Neuronal stem cell (in vitro differentiated cells): ENCODE measurements at regions not wholly inside any gene's neighbourhood (a gene's known extent, or its start where the extent isn't known, plus 50 kb on each side); places are given as distances from the start of the nearest gene placed in this dataset.

Source experiments
- DNase-seq: peaks from one replicate; pipeline ENCODE4 v3.0.0-alpha.2; 2013; ENCODE audit warnings: low spot score
- H2AFZ ChIP-seq: one replicate; pipeline ENCODE4 v1.6.1; 2013; ENCODE audit warnings: mild to moderate bottlenecking, low read length, inconsistent platforms
- H2AK5ac ChIP-seq: 2 replicates; pipeline ENCODE4 v1.6.1; 2013; ENCODE audit warnings: low read depth, mild to moderate bottlenecking, inconsistent platforms, low read length, moderate library complexity, mixed read lengths
- H2BK120ac ChIP-seq: 2 replicates; pipeline ENCODE4 v1.6.1; 2013; ENCODE audit warnings: low read depth, mild to moderate bottlenecking, inconsistent platforms, low read length, moderate library complexity, mixed read lengths
- H2BK12ac ChIP-seq: one replicate; pipeline ENCODE4 v1.6.1; 2013; ENCODE audit warnings: low read length, inconsistent platforms
- H2BK15ac ChIP-seq: 2 replicates; pipeline ENCODE4 v1.6.1; 2013; ENCODE audit warnings: mild to moderate bottlenecking, low read length, inconsistent platforms, mixed read lengths
- H2BK5ac ChIP-seq: one replicate; pipeline ENCODE4 v1.6.1; 2013; ENCODE audit warnings: inconsistent platforms, mild to moderate bottlenecking, low read length, moderate library complexity
- H3K14ac ChIP-seq: one replicate; pipeline ENCODE4 v1.6.1; 2013; ENCODE audit warnings: low read length, inconsistent platforms
- H3K18ac ChIP-seq: 2 replicates; pipeline ENCODE4 v1.6.1; 2013; ENCODE audit warnings: low read length, inconsistent platforms
- H3K23ac ChIP-seq: 2 replicates; pipeline ENCODE4 v1.6.1; 2013; ENCODE audit warnings: low read depth, mild to moderate bottlenecking, mixed read lengths, low read length, inconsistent platforms; ENCODE audit not compliant: poor library complexity
- H3K27ac ChIP-seq: replicated peaks from 3 replicates; pipeline ENCODE4 v1.5.1; 2013; ENCODE audit warnings: low read length, inconsistent platforms
- H3K27me3 ChIP-seq, 3 experiments: 2 replicates each; pipeline ENCODE4 v1.6.1; 2013; ENCODE audit warnings: low read length in 3 of 3, mild to moderate bottlenecking in 2 of 3, inconsistent platforms in 1 of 3, low read depth in 1 of 3, mixed read lengths in 1 of 3, moderate library complexity in 1 of 3; ENCODE audit not compliant: control insufficient read depth in 3 of 3, insufficient read depth in 3 of 3
- H3K36me3 ChIP-seq, 2 donors: replicated peaks in 1 of 2; 2 replicates each; pipeline ENCODE4 v1.6.1; 2013; ENCODE audit warnings: low read length in 2 of 2; ENCODE audit not compliant: control insufficient read depth in 2 of 2, insufficient read depth in 2 of 2
- H3K4ac ChIP-seq: 2 replicates; pipeline ENCODE4 v1.6.1; 2013; ENCODE audit warnings: inconsistent platforms, mild to moderate bottlenecking, low read length, moderate library complexity
- H3K4me1 ChIP-seq, 2 donors: 1 replicate in 1 of 2; 2 replicates in 1 of 2; pipeline ENCODE4 v1.6.1; 2013; ENCODE audit warnings: low read length in 2 of 2, low read depth in 1 of 2; ENCODE audit not compliant: control insufficient read depth in 2 of 2, insufficient read depth in 1 of 2
- H3K4me2 ChIP-seq: one replicate; pipeline ENCODE4 v1.6.1; 2013; ENCODE audit warnings: mild to moderate bottlenecking, low read length, inconsistent platforms; ENCODE audit not compliant: insufficient read depth, poor library complexity, severe bottlenecking
- H3K4me3 ChIP-seq, 2 donors: 2 replicates each; pipeline ENCODE4 v1.5.1; 2013; ENCODE audit warnings: low read length in 2 of 2, mild to moderate bottlenecking in 2 of 2, inconsistent platforms in 1 of 2, moderate library complexity in 1 of 2
- H3K79me1 ChIP-seq: one replicate; pipeline ENCODE4 v1.6.1; 2013; ENCODE audit warnings: low read depth, mild to moderate bottlenecking, inconsistent platforms, low read length, moderate library complexity
- H3K9ac ChIP-seq: one replicate; pipeline ENCODE4 v1.6.1; 2013; ENCODE audit warnings: mild to moderate bottlenecking, low read depth, low read length, inconsistent platforms; ENCODE audit not compliant: poor library complexity
- H3K9me3 ChIP-seq, 2 donors: replicated peaks in 1 of 2; 2 replicates each; pipeline versions ENCODE3 to v1.6.1; 2013; ENCODE audit warnings: low read length in 2 of 2, mild to moderate bottlenecking in 2 of 2, inconsistent platforms in 1 of 2, low read depth in 1 of 2, mixed read lengths in 1 of 2, moderate library complexity in 1 of 2; ENCODE audit not compliant: control insufficient read depth in 2 of 2, insufficient read depth in 1 of 2
- H4K8ac ChIP-seq: one replicate; pipeline ENCODE4 v1.6.1; 2013; ENCODE audit warnings: low read depth, mild to moderate bottlenecking, inconsistent platforms, low read length, moderate library complexity
- H4K91ac ChIP-seq: one replicate; pipeline ENCODE4 v1.6.1; 2013; ENCODE audit warnings: low read length, low read depth, mild to moderate bottlenecking, inconsistent platforms; ENCODE audit not compliant: poor library complexity
- whole genome bisulfite sequencing, 2 donors: extraction: QIAGEN DNeasy Blood & Tissue Kit; methylation state at CpG; one replicate each; pipeline ENCODE4 v1.1.7; 2013; ENCODE audit warnings: missing lambda C conversion rate in 2 of 2, mixed read lengths in 1 of 2; ENCODE audit not compliant: insufficient read length in 2 of 2, insufficient replicate concordance in 1 of 2; ENCODE audit errors: extremely low coverage in 2 of 2; 5-methylcytosine and 5-hydroxymethylcytosine counted together

- Histone ChIP-seq H2BK5ac (no peak overlapping the region), H2BK15ac (no peak overlapping the region)
- no peak for DNase-seq
These were observed 54.5 kb downstream of the ADRA2A start for GRCh38 chr10:111131168-111131799.

GRCh38 chr10:111137007-111137406 is 60.2 kb downstream of the ADRA2A start:
- Histone ChIP-seq H3K4me2 (no peak overlapping the region), H3K23ac (no peak overlapping the region), H4K91ac (no peak overlapping the region), H2AFZ (no peak overlapping the region), H3K9ac (no peak overlapping the region), H2BK5ac (no peak overlapping the region), H2BK12ac (no peak overlapping the region), H3K27me3 (peaks cover 0 to 15% (median 2%) of the 10 kb centered on the region in 3 experiments), H3K27ac (no peak overlapping the region), H3K4me3 (no peak overlapping the region), H3K4me1 (peaks cover 0 to 6% of the 10 kb centered on the region in 2 donors), H3K18ac (no peak overlapping the region), H3K14ac (no peak overlapping the region), H3K79me1 (no peaks in the 10 kb centered on the region), H2AK5ac (no peak overlapping the region), H2BK120ac (no peak overlapping the region), H3K9me3 (no peaks in the 10 kb centered on the region), H4K8ac (no peak overlapping the region), H3K4ac (no peak overlapping the region), H2BK15ac (no peak overlapping the region), H3K36me3 (no peaks in the 10 kb centered on the region)
- DNase-seq = peak; percentile 53
- WGBS, 2 donors = no CpG with 5 or more reads among the region's 6 CpGs

More at GRCh38 chr10:111131168-111131799, 54.5 kb downstream of the ADRA2A start:
- no peak overlapping the region for H2BK120ac ChIP-seq
- no peak overlapping the region for H4K8ac ChIP-seq
- no peaks in the 10 kb centered on the region for H3K27me3 ChIP-seq
- no CpG with 5 or more reads among the region's 8 CpGs for WGBS, 2 donors
- H2AFZ ChIP-seq = no peak overlapping the region
- H3K36me3 ChIP-seq = no peaks in the 10 kb centered on the region
- H3K4me3 ChIP-seq = no peak overlapping the region
- no peak overlapping the region for H2AK5ac ChIP-seq
- no peak overlapping the region for H2BK12ac ChIP-seq
- H3K14ac ChIP-seq = no peak overlapping the region
- H4K91ac ChIP-seq = no peak overlapping the region
- H3K4me1 ChIP-seq = no peaks in the 10 kb centered on the region
- H3K4me2 ChIP-seq = no peak overlapping the region
- no peaks in the 10 kb centered on the region for H3K9me3 ChIP-seq
- no peak overlapping the region for H3K9ac ChIP-seq
- H3K79me1 ChIP-seq = no peaks in the 10 kb centered on the region
- H3K18ac ChIP-seq = no peak overlapping the region
- no peak overlapping the region for H3K4ac ChIP-seq
- H3K27ac ChIP-seq = no peak overlapping the region
- no peak overlapping the region for H3K23ac ChIP-seq

- no peak overlapping the region for H2AFZ ChIP-seq
- H3K36me3 ChIP-seq = no peaks in the 10 kb centered on the region
- H3K79me1 ChIP-seq = no peaks in the 10 kb centered on the region
These were observed 60.8 kb downstream of the ADRA2A start for GRCh38 chr10:111137587-111137986.

GRCh38 chr10:111138544-111138943 is 61.7 kb downstream of the ADRA2A start:
- peaks cover 0 to 15% (median 2%) of the 10 kb centered on the region in 3 experiments for H3K27me3 ChIP-seq

More at GRCh38 chr10:111137587-111137986, 60.8 kb downstream of the ADRA2A start:
- no peak for DNase-seq
- H3K9me3 ChIP-seq = no peaks in the 10 kb centered on the region
- H2BK15ac ChIP-seq = no peak overlapping the region
- H3K4ac ChIP-seq = no peak overlapping the region
- no peak overlapping the region for H4K91ac ChIP-seq
- no peak overlapping the region for H2BK12ac ChIP-seq
- H3K4me3 ChIP-seq = no peak overlapping the region
- H2AK5ac ChIP-seq = no peak overlapping the region
- WGBS, 2 donors = no CpG with 5 or more reads among the region's 4 CpGs
- H2BK5ac ChIP-seq = no peak overlapping the region
- no peak overlapping the region for H3K23ac ChIP-seq
- no peak overlapping the region for H2BK120ac ChIP-seq
- H3K18ac ChIP-seq = no peak overlapping the region
- H3K4me1 ChIP-seq = peaks cover 0 to 6% of the 10 kb centered on the region in 2 donors
- H3K4me2 ChIP-seq = no peak overlapping the region
- no peak overlapping the region for H4K8ac ChIP-seq
- peaks cover 0 to 15% (median 2%) of the 10 kb centered on the region in 3 experiments for H3K27me3 ChIP-seq
- no peak overlapping the region for H3K14ac ChIP-seq
- H3K27ac ChIP-seq = no peak overlapping the region
- no peak overlapping the region for H3K9ac ChIP-seq

More at GRCh38 chr10:111138544-111138943, 61.7 kb downstream of the ADRA2A start:
- Histone ChIP-seq H2BK5ac (no peak overlapping the region), H2BK15ac (no peak overlapping the region), H2AK5ac (no peak overlapping the region), H3K79me1 (no peaks in the 10 kb centered on the region), H3K4me2 (no peak overlapping the region), H2BK120ac (no peak overlapping the region), H3K4ac (no peak overlapping the region), H4K91ac (no peak overlapping the region), H3K9ac (no peak overlapping the region), H3K23ac (no peak overlapping the region), H2AFZ (no peak overlapping the region), H3K4me1 (peaks cover 0 to 6% of the 10 kb centered on the region in 2 donors), H3K4me3 (no peak overlapping the region), H3K14ac (no peak overlapping the region), H4K8ac (no peak overlapping the region), H3K18ac (no peak overlapping the region), H2BK12ac (no peak overlapping the region), H3K9me3 (no peaks in the 10 kb centered on the region), H3K36me3 (no peaks in the 10 kb centered on the region), H3K27ac (no peak overlapping the region)
- no CpG with 5 or more reads among the region's 7 CpGs for WGBS, 2 donors
- no peak for DNase-seq
